Colon (tissue), 2 donors: ENCODE measurements at regions not wholly inside any gene's neighbourhood (a gene's known extent, or its start where the extent isn't known, plus 50 kb on each side); places are given as distances from the start of the nearest gene placed in this dataset.

Experiments used
- FAIRE-seq: peaks from 2 replicates; lab custom pipeline; 2012; peaks lifted over from hg19 to GRCh38; lab: Jason Lieb, UNC
- donor health status: control.
- donor health status: control.

DNA sequence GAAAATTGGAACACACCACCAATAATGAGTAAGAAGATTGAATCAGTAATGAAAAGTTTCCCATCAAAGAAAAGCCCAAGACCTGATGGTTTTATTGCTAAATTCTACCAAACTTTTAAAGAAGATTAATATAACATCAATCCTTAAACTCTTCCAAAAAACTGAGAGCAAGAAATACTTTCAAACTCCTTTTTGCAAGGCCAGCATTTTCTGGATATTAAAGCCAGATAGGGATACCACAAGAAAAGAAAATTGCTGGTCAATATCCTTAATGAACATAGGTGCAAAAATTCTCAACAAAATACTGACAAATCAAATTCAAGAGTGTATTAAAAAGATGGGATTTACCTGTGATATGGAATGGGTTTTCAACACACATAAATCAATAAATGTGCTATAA, 484.6 kb downstream of the ANKRD50 start:
- FAIRE-seq = no peak

DNA sequence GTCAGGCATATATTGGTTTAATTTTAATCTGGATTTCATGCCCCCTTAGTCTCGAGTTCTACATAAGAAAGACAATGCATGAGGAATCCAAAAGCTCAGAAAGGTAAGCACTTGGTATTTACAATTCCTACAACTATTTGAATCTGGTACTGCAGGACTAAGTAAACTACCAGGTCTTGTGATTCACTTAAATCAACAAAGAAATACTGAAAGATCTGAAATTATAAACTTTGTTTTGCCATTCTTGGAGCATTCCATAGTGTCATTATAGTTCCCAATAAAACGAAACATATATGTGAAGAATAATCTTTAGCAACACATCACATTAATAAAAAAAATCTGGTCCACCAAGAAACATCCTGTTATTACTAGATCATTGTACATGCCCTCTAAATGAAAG, 482.3 kb downstream of the ANKRD50 start:
- no peak for FAIRE-seq

- no peak for FAIRE-seq
These were observed 477.8 kb downstream of the ANKRD50 start for GRCh38 chr4:124234771-124235170.

GRCh38 chr4:124243671-124244366, 468.7 kb downstream of the ANKRD50 start:
- FAIRE-seq = no peak

GRCh38 chr4:124253080-124253479, 459.5 kb downstream of the ANKRD50 start:
- no peak for FAIRE-seq

- FAIRE-seq = no peak
These were observed 450.0 kb downstream of the ANKRD50 start for GRCh38 chr4:124262211-124263179.

- FAIRE-seq = no peak
These were observed 446.8 kb downstream of the ANKRD50 start for GRCh38 chr4:124265701-124266100.

GRCh38 chr4:124266721-124267120, 445.8 kb downstream of the ANKRD50 start:
- no peak for FAIRE-seq

DNA sequence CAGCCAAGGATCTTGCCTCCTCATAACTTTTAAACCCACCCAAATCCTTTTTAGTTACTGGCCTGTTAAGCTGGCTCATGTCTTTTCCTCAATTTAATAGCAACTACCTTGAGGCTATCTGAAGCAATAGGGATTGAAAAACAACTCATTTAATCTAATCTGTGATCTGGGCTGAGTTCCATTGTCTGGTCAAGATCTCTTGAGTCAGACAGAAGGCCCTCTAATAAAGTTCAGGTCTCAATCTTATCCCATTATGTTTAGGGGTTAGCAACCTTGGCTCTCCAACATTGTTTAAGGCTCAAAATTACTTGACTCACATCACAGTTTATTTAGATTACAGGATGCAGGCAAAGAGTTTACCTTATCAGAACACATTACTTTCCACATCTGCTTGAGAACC, 436.1 kb downstream of the ANKRD50 start:
- no peak for FAIRE-seq

GRCh38 chr4:124277691-124278090, 434.8 kb downstream of the ANKRD50 start:
- FAIRE-seq = no peak

GRCh38 chr4:124278477-124278876, 434.1 kb downstream of the ANKRD50 start:
- FAIRE-seq = no peak

DNA sequence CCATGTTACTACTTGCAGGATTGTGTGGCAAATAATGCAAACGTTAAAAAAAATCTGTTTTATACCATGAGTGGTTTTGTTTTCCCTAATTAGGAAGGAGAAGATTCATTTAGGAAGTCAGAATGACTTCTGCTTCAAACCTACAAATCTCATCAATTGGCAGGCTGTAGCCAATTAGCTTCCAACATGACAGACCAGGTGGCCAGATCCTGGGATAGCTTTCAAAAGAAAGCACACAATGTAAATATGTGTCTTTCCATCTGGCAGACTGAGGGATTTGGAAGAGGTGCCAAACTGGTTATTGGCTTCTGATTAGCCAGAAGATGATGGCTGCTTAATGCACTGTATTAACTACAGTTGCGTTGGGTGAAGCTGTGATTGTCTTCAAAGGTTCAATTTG, 432.8 kb downstream of the ANKRD50 start:
- no peak for FAIRE-seq

DNA sequence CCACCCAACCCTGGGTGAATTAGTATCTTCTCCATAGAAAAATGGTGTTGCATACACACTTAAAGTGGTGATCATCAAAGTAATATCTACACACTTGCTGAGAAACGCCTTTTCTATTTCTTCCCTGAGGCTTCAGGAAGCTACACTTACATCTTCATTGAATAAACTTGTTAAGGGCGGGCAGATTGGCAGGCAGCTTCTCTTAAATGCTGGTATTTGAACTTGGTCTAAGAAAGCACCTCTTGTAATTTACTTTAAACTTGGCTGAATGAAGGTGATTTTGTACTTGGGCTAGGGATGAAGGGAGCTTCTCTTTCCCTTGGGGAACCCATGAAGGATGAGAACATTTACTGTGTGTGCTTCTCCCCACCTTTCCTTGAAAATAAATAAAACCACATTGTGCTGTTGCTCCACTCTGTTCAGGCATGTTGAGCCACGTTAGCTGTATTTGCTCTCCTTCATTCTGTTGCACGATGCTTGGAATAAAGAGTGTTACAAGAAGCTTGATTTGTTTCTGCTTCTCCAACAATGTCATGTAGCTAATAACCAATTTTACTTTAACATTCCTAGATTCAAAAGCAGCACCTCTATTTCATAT, 430.1 kb downstream of the ANKRD50 start:
- no peak for FAIRE-seq

- no peak for FAIRE-seq
These were observed 423.6 kb downstream of the ANKRD50 start for GRCh38 chr4:124288706-124289486.

GRCh38 chr4:124290678-124291077, 421.9 kb downstream of the ANKRD50 start:
- no peak for FAIRE-seq

GRCh38 chr4:124295413-124295812, 417.1 kb downstream of the ANKRD50 start:
- no peak for FAIRE-seq

GRCh38 chr4:124304941-124305340, 407.6 kb downstream of the ANKRD50 start:
- FAIRE-seq = no peak

DNA sequence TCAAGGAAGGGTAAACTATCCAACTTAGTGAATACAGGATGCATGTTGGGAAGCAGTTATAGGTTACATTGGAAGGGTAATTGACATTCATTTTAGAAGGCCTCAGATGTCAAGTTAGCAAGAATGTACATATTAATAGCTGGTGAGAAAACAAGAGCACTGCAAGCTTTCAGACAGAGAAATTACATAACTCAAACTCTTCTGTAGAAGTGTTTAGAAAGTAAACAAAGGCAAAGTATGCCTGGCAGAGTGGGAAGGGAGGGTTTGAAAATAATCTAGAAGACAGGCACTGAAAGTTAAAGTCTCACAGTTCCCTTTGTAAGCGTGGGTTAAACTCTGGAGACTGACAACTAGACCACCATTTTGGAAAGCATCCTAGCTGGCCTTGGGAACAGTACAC, 406.2 kb downstream of the ANKRD50 start:
- FAIRE-seq = no peak

- FAIRE-seq = no peak
These were observed 405.4 kb downstream of the ANKRD50 start for GRCh38 chr4:124307143-124307542.

DNA sequence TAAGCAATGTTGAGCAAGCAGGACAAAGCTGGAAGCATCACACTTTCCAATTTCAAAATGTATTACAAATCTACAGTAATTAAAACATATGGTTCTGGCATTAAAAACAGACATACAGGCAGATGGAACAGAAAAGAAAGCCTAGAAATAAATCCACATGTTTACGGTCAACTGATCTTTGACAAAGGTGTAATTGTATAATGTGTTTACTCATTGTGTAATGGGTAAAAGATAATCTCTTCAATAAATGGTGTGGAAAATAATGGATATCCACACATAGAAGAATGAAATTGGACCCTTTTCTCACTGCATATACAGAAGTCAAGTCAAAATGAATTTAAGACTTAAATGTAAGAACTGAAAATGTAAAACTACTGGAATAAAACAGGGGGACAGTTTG, 394.2 kb downstream of the ANKRD50 start:
- no peak for FAIRE-seq

DNA sequence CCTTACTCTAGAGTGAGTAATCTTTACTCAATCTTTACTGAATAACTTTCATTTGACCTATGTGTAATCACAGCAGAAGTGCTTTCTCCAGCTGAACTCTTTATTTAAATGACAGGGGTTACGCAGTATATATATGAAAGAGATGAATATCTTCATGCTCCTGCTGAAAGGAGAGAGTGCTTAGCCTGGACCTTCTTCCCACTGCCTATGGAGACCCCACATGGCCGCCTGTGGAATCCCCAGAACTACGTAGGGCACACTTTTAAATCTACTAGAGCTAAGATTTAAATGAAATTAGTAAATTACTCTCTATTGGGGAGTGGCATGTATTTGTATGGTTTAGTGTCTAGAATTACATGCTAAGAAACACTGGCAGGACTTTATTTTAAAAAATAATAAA, 391.2 kb downstream of the ANKRD50 start:
- no peak for FAIRE-seq
